ENCODE measurements at regions not wholly inside any gene's neighbourhood (a gene's known extent, or its start where the extent isn't known, plus 50 kb on each side); places are given as distances from the start of the nearest gene placed in this dataset.

GRCh38 chr11:105458071-105458470 is 151.8 kb upstream of the GRIA4 start:
- Histone ChIP-seq H3K36me3 (ENCODE audit: control insufficient read depth, insufficient read depth, low read length) (no peaks in the 10 kb centered on the region), H3K27me3 (ENCODE audit: control insufficient read depth, insufficient read depth, low read length) (no peaks in the 10 kb centered on the region), H3K4me3 (ENCODE audit: low read depth, low read length) (no peak overlapping the region)
- ChIA-PET CTCF (no interaction called here), POLR2A (no interaction called here)
- no peak for TF ChIP-seq CTCF (IDR thresholded peaks at IDR 0.05; ENCODE audit: insufficient read depth, low read depth, low read length)
- DNase-seq (ENCODE audit: low read depth), result no peak

- TF ChIP-seq CTCF (IDR thresholded peaks at IDR 0.05; ENCODE audit: insufficient read depth, low read depth, low read length), result no peak
- no peak for DNase-seq (ENCODE audit: low read depth)
- no peaks in the 10 kb centered on the region for H3K36me3 ChIP-seq (ENCODE audit: control insufficient read depth, insufficient read depth, low read length)
- no peak overlapping the region for H3K4me3 ChIP-seq (ENCODE audit: low read depth, low read length)
- ChIA-PET CTCF (interaction anchor here (0.5 kb wide), 1 partner anchor 514 kb away, joined by 3 read pairs; no protein-coding TSS in a partner anchor), POLR2A (no interaction called here)
- H3K27me3 ChIP-seq (ENCODE audit: control insufficient read depth, insufficient read depth, low read length), result no peaks in the 10 kb centered on the region
Measured at GRCh38 chr11:105456950-105457349, 152.9 kb upstream of the GRIA4 start.

GRCh38 chr11:105449100-105449734 is 160.7 kb upstream of the GRIA4 start:
- Histone ChIP-seq H3K4me3 (ENCODE audit: low read depth, low read length) (no peak overlapping the region), H3K27me3 (ENCODE audit: control insufficient read depth, insufficient read depth, low read length) (no peaks in the 10 kb centered on the region), H3K36me3 (ENCODE audit: control insufficient read depth, insufficient read depth, low read length) (no peaks in the 10 kb centered on the region)
- CTCF ChIA-PET, result no interaction called here
- TF ChIP-seq CTCF (IDR thresholded peaks at IDR 0.05; ENCODE audit: insufficient read depth, low read depth, low read length), result no peak
- DNase-seq (ENCODE audit: low read depth), result no peak
- POLR2A ChIA-PET, result no interaction called here

- Histone ChIP-seq H3K36me3 (ENCODE audit: control insufficient read depth, insufficient read depth, low read length) (no peaks in the 10 kb centered on the region), H3K4me3 (ENCODE audit: low read depth, low read length) (no peak overlapping the region), H3K27me3 (ENCODE audit: control insufficient read depth, insufficient read depth, low read length) (no peaks in the 10 kb centered on the region)
- ChIA-PET POLR2A (no interaction called here), CTCF (no interaction called here)
- no peak for TF ChIP-seq CTCF (IDR thresholded peaks at IDR 0.05; ENCODE audit: insufficient read depth, low read depth, low read length)
- no peak for DNase-seq (ENCODE audit: low read depth)
Measured at GRCh38 chr11:105448703-105449079, 161.2 kb upstream of the GRIA4 start.

GRCh38 chr11:105447936-105448702 is 161.8 kb upstream of the GRIA4 start:
- DNase-seq (ENCODE audit: low read depth), result no peak
- H3K4me3 ChIP-seq (ENCODE audit: low read depth, low read length), result no peak overlapping the region
- ChIA-PET CTCF (interaction anchor here (0.6 kb wide), 1 partner anchor 15 kb away, joined by 3 read pairs; no protein-coding TSS in a partner anchor), POLR2A (no interaction called here)
- H3K27me3 ChIP-seq (ENCODE audit: control insufficient read depth, insufficient read depth, low read length), result no peaks in the 10 kb centered on the region
- H3K36me3 ChIP-seq (ENCODE audit: control insufficient read depth, insufficient read depth, low read length), result no peaks in the 10 kb centered on the region
- no peak for TF ChIP-seq CTCF (IDR thresholded peaks at IDR 0.05; ENCODE audit: insufficient read depth, low read depth, low read length)

All from BJ (cell line).